GM19025 (cell line): ENCODE measurements at regions not wholly inside any gene's neighbourhood (a gene's known extent, or its start where the extent isn't known, plus 50 kb on each side); places are given as distances from the start of the nearest gene placed in this dataset.

ENCODE experiments used
- ATAC-seq: cut with Tn5 transposase; IDR thresholded peaks from one replicate; pipeline ENCODE4 v1.9.1; 2021; ENCODE audit warnings: mild to moderate bottlenecking, low read depth, moderate library complexity; ENCODE audit not compliant: unreplicated experiment

- no peak for ATAC-seq
Measured at GRCh38 chr13:111472559-111473460, 152.4 kb downstream of the TEX29 start.

GRCh38 chr13:111474136-111475002 lies 153.9 kb downstream of the TEX29 start:
- ATAC-seq = no peak

- no peak for ATAC-seq
Measured at GRCh38 chr13:111475488-111475887, 155.0 kb downstream of the TEX29 start.

- no peak for ATAC-seq
Measured at GRCh38 chr13:111476197-111476596, 155.8 kb downstream of the TEX29 start.

- ATAC-seq = no peak
Measured at GRCh38 chr13:111479412-111479811, 159.0 kb downstream of the TEX29 start.

- ATAC-seq = no peak
Measured at GRCh38 chr13:111480503-111480902, 160.1 kb downstream of the TEX29 start.

GRCh38 chr13:111480976-111481375 lies 160.5 kb downstream of the TEX29 start:
- ATAC-seq = no peak

GRCh38 chr13:111482126-111482525 lies 161.7 kb downstream of the TEX29 start:
- no peak for ATAC-seq

- no peak for ATAC-seq
Measured at GRCh38 chr13:111482806-111483620, 162.6 kb downstream of the TEX29 start.

GRCh38 chr13:111483621-111483987 lies 163.2 kb downstream of the TEX29 start:
- no peak for ATAC-seq

- no peak for ATAC-seq
Measured at GRCh38 chr13:111484141-111484925, 163.9 kb downstream of the TEX29 start.

GRCh38 chr13:111484959-111485358 lies 164.5 kb downstream of the TEX29 start:
- no peak for ATAC-seq

- no peak for ATAC-seq
Measured at GRCh38 chr13:111485491-111486250, 165.2 kb downstream of the TEX29 start.

GRCh38 chr13:111486331-111486730 lies 165.9 kb downstream of the TEX29 start:
- ATAC-seq = no peak

- no peak for ATAC-seq
Measured at GRCh38 chr13:111486801-111487200, 166.4 kb downstream of the TEX29 start.

- ATAC-seq = no peak
Measured at GRCh38 chr13:111488486-111489132, 168.2 kb downstream of the TEX29 start.

- ATAC-seq = no peak
Measured at GRCh38 chr13:111489301-111489700, 168.9 kb downstream of the TEX29 start.

GRCh38 chr13:111490611-111491010 lies 170.2 kb downstream of the TEX29 start:
- ATAC-seq = no peak

- ATAC-seq = no peak
Measured at GRCh38 chr13:111491021-111491420, 170.6 kb downstream of the TEX29 start.
